H4 (cell line): ENCODE measurements at regions not wholly inside any gene's neighbourhood (a gene's known extent, or its start where the extent isn't known, plus 50 kb on each side); places are given as distances from the start of the nearest gene placed in this dataset.
"Not testable (repeated sequence)": the region's sequence is repeated elsewhere in the genome, so short reads cannot be mapped to it uniquely, and the experiment has no call there.

Source experiments
- DNase-seq: peaks from one replicate; pipeline ENCODE4 v3.0.0-alpha.2; 2015; ENCODE audit warnings: low spot score

DNA sequence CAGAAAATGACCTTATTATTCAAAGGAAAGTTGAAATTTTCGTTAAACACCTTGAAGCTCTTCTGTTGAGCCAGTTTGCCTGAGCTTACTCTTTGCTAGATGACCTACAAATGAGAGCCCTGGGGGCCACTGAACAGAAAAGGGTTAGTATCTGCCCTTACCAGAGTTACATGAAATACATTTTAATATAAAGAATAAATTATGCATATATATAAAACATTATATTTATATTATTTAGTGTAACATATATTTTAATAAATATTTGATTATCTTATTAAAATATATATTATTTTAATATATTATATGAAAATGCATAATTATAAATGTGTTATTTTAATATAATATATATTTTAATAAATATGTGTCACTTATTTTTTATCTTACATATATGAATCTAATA lies 628.4 kb upstream of the TPK1 start:
- DNase-seq, result no peak

DNA sequence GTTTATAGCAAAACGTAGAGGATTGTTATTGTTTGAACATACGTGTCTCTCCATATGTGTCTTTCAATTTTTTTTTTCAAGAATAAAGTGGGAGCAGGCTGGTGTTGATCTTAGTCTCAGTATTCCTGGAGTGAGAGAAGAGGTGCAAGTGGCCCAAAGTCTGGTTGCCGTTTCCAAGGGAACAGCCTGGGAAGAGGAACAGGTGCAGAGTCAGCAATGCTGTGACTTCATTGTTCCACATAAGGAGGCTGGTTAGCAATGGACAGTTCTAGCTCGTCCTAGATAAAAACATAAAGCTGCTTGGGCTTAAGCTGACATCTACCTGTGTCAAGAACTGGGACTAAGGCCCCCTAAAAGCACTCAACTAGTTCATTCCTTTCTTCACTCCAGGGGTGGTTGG lies 626.6 kb upstream of the TPK1 start:
- no peak for DNase-seq

DNA sequence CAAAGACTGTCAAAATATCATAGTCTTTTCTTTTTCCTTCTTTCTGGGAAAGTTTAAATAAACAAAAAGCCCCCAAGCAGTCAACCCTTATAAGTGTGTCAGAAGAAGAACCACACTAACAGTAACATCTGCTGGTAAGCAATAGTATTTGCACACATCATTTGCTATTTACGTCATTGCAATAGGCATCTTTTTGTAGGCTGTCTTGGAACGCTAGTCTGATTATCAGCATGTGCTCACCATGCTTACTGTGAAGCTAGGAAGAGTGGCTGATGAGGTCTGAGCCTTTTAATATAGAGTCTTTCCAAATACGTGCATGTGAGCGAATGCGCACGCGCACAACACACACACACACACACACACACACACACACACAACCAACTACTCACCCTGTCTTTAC lies 599.0 kb upstream of the TPK1 start:
- no peak for DNase-seq

DNA sequence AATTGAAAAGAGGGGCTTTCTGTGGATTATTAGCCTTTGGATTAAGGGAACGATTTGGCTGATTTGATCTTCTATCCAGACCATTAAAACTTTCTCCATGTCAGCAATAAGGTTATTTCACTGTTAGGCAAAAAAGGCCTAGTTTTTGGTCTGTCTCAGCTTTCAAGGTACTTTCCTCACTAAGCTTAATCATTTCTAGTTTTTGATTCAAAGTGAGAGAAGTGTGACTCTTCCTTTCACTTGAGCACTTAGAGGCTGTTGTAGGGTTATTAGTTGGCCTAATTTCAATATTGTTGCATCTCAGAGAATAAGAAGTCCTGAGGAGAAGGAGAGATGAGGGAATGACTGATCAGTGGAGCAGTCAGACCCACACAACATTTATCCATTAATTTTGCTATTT lies 596.0 kb upstream of the TPK1 start:
- no peak for DNase-seq

DNA sequence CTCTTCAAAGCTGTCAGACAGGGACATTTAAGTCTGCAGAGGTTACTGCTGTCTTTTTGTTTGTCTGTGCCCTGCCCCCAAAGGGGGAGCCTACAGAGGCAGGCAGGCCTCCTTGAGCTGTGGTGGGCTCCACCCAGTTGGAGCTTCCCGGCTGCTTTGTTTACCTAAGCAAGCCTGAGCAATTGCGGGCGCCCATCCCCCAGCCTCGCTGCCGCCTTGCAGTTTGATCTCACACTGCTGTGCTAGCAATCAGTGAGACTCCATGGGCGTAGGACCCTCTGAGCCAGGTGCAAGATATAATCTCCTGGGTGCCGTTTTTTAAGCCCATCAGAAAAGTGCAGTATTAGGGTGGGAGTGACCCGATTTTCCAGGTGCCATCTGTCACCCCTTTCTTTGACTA lies 582.6 kb upstream of the TPK1 start:
- DNase-seq, result not testable (repeated sequence)

DNA sequence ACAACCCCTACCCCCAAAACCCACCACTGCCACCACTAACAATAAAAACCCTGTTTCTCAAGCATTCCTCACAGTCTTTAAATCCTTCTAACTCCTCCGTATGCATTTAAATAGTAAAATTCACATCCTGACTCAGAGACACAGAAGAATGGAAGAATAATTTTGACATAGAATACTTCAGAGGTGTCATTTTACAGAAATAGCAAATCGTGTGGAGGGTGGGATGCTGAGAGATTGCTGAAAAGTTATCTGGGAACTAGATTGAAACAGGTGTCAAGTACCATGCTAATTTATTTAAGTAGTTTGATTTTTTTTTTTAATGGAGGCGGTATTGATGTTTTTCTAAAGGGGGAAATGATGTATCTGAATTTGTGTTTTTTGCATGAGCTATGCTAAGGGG lies 575.2 kb upstream of the TPK1 start:
- no peak for DNase-seq

DNA sequence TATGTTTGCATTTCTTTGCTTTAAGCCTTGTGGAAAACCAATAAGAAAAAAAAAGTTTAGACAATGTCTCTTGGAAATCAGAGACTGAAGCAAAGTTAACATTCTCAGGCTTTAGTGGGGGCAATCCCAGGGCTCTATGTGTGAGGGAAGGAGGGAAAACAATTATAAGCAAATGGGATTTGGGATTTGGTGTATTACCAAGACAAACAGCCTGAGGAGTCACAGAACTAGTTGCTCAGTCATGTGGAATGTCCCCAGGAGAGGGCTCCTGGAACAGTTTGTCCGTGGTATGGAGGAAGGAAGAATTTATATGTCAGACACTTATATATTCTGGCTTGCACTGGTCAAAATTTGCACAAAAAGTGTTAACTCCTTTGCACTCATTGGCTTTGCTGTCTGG lies 562.9 kb upstream of the TPK1 start:
- DNase-seq, result peak; percentile 71

DNA sequence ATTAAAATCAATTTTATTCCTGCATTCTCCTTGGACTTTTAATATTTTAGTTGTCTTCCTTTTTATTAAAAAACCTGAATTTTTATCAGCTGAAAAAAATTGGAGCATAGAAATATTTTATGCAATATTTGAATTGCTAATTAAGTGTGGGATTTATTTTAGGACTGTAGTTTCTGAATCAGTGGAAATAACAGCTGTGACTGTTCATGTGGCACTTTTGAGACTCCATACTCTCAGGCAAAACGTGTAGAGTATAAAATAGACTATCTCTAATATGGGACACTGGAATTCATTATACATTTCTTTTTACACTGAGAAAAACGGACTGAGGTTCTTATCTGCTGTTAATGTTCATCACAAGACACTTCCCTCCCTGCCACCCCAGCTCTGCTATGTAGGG lies 558.3 kb upstream of the TPK1 start:
- DNase-seq, result no peak

DNA sequence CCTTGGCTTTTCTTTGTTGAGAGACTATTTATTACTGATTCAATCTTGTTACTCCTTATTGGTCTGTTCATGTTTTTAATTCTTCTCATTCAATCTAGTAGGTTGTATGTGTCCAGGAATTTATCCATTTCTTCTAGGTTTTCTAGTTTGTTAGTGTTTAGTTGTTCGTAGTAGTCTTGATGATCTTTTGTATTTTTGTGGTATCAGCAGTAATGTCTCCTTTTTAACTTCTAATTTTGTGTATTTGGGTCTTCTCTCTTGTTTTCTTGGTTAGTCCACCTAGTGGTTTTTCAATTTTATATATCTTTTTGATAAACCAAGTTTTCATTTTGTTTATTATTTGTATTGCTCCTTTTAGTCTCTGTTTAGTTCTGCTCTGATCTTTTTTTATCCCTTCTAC lies 546.9 kb upstream of the TPK1 start:
- DNase-seq, result no peak

DNA sequence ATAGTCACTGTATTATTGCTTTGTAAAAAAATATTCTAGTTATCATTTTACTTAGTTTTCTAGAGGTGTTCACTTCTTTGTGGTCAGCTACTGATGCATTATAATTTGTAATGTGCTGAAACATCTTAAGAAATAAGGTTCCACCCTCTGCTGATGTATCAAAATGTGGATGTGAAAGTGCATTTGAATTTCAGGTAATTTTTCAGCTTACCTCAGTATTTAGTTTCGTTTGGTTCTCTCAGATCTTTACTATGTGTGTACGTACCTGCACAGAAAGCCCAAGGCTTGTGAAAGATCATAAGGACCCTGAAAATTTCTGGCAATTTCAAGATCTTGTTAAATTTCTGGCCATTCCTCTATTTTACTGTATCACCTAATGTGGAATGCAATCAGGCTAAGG lies 542.3 kb upstream of the TPK1 start:
- no peak for DNase-seq

DNA sequence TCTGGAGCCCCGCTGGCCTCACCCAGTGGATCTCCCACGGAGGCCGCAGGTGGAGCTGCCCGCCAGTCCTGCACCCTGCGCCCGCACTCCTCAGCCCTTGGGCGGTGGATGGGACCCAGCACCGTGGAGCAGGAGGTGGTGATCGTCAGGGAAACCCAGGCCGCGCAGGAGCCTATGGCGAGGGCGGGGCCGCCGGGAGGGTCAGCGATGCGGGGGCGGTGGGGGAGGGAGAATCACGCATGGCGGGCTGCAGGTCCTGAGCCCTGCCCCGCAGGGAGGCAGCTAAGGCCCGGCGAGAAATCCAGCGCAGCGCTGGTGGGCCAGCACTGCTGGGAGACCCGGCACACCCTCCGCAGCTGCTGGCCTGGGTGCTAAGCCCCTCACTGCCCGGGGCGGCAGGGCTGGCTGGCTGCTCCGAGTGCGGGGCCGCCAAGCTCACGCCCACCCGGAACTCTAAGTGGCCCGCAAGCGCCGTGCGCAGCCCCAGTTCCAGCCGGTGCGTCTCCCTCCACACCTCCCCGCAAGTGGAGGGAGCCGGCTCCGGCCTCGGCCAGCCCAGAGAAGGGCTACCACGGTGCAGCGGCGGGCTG lies 524.8 kb upstream of the TPK1 start:
- no peak for DNase-seq

DNA sequence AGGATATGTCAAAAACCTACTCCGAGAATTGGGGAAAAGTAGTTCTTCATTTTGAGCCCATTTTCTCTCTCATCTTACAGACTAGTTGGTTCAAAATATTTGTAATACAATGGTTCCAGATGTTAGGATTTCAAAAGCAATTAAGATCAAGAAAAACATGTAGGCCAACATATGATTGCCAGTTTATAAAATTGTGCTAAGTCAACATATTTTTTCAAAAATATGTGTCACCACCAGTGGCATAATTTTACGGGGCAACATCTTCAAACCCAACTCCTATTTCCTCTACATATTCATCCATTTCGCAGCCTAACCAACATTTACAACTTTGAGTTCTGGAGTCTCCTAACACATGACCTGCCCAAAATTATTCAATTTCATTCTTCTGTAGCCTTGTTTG lies 514.5 kb upstream of the TPK1 start:
- no peak for DNase-seq

DNA sequence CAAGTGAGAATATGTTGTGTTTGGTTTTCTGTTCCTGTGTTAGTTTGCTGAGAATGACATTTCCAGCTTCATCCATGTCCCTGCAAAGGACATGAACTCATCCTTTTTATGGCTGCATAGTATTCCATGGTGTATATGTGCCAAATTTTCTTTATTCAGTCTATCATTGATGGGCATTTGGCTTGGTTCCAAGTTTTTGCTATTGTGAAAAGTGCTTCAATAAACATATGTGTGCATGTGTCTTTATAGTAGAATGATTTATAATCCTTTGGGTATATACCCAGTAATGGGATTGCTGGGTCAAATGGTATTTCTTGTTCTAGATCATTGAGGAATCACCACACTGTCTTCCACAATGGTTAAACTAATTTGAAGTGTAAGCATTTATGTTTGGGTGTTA lies 513.6 kb upstream of the TPK1 start:
- DNase-seq, result not testable (repeated sequence)

DNA sequence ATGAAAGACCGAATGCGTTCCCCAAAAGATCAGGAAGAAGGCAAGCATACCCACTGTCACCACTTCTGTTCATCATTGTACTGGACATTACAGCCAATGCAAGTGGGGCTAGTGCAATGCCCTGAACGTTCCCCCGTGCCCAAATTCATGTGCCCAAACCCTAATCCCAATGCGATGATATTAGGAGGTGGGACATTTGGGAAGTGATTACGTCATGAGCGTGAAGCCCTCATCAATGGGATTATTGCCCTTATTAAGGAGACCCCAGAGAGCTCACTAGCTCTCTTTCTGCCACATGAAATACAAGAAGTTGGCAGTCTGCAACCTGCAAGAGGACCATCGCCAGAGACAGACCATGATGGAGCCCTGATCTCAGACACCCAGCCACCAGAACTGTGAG lies 511.4 kb upstream of the TPK1 start:
- DNase-seq, result no peak

DNA sequence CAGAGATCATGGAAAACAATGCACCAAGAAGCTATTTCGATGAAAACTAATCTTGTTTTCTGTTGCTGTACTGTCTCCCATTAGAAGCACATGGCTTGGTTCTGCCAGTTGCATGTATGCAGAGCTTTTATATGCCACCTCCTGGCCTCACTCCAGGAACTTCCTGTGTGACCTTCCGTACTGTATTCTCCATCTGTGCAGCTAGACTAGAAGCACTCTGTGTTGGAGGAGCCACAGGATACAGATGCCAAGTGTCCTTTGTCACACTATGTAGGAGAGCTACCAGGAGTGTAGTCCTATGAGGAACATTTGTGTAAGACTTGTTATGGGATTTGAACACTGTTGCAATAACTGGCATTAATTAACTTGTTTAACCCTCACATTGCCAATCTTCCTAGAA lies 503.5 kb upstream of the TPK1 start:
- peak; percentile 14 for DNase-seq

DNA sequence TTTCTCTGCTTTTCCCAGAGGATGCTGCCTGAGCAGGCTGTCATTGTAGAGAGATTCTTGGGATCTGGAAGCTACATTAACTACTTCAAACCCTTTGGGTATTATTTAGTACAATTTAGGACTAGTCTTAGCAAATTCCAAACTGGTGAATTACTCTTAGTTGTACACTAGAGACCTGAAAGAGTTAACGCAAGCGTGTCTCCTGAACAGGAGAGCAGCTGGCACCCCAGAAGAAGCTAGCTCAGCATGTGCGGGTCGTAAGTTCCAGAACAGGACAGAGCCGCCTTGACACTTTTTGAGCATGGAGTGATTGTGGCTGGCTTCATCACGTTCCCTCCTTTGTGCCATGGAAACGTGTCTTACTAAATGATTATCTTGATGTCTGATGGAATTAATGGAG lies 495.7 kb upstream of the TPK1 start:
- DNase-seq, result no peak

DNA sequence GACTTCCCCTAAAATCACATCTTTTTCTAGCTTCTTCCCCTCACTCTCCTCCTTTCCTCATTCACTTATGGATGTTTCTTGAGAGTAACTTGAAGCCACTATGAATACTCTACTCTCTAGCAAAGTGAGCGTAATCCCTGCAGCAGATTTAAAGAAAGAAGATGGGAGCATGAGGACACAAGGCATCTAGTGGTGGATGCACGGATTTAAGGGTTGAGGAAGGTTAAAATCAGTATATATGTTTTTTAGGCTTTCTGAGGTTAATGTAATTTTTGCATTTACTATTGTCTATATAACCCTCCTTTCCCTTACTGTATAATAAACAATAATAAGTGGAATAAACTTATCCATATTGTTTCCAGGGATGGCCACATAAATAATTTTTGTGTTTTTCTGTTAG lies 495.2 kb upstream of the TPK1 start:
- no peak for DNase-seq

DNA sequence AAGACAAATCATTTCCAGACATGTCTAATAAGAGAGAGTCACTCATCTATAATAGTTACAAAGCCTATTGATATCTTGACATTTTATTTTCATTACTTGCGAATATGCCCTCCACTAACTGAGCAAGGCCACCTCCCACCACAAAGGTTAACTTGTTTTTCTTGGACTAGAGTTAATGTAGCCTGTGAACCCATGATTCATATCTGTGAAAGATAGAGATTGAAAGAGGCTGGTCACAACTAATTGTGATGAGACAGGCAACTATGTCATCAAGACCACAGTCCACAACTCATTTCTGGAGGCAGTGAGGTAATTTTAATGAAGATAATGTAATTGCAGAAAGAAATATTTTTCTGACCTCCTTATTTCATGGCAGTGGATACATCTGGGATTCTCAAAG lies 491.8 kb upstream of the TPK1 start:
- DNase-seq, result no peak

DNA sequence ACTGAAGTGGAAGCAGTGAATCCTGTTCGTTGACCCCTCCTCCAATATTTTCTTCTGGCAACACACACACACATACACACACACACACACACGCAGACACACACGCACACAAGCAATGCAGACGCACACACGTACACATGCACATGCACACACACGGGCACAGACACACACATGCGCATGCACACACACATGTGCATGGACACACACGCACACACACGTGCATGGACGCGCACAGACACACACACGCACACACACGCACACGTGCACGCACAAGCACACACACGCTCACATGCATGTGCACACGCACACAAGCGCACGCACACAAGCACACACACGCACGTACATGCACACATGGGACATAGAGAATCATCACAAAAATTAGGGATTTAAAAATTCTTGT lies 488.2 kb upstream of the TPK1 start:
- DNase-seq, result no peak

DNA sequence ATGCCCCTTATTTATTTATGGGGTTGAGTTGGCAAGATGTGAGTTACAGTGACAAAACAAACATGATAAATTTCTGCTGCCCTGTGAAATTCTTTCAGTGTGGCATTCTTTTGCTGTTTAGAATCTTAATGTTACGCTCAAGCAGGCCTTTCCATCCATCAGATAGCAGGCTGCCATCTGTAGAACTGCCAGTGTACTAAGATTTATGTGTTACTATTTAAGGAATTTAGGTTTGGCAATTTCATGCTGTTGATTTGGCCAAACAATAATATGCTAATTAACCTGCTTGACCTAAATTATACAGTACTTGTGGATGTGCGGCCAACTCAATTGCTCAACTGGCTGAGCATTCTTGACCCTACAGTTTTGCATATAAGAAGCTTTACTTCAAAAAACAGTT lies 477.7 kb upstream of the TPK1 start:
- no peak for DNase-seq

DNA sequence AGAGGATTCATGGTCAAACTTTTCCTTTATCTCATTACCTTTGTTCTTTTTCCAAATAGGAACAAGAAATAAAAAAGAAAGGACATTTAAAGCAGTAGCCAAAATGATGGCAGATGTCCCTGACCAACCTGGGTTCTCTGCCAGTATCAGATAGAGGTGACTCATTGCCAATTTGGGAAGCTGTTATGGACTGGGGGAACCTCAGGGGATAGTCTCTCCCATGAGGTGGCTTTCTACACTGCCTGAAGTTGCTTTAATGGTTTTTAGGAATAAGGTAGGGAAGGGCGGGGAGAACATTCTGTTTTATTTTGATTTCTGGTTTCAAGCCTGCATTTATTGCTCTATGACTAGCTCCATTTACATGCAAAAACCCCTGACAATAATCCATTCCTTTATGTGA lies 457.9 kb upstream of the TPK1 start:
- no peak for DNase-seq

DNA sequence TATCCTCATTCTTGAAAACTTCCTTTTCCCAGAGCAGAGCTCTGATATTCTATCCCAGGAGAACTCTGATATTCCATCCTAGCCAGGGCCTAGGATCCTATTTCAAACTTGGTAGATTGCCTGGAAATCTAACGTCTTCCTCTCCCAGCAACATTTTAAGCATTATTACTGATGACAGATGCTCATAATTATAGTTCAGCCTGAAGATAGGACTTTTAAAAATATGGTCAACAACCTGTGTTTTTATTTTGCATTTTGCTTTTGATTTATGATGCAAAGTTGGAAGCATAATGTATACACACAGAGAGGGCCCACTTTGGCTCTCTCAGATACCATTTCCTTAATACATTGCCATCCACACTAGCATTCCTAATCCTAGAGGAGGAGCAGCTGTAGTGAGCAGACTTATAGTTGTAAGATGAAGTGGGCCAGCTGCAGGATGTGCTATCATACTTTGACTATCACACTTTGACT lies 457.4 kb upstream of the TPK1 start:
- DNase-seq, result no peak

DNA sequence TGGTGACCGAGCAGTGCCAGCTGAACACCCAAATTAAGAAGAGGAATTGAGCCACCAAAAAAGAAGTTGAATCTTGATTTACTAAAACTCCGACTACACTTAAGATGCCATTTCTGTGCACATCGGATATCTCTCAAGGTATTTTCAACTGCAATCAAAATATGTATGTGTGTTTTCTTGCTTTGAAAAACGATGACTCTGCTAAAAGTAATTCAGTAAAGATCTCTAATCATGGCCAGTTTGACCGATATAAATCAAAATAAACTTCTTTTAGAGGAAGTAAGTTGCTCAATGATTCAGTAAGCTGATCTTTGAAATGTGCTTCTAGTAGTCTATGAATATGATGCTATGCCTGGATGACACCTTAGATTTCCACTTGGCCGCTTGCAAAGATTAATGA lies 453.5 kb upstream of the TPK1 start:
- no peak for DNase-seq

DNA sequence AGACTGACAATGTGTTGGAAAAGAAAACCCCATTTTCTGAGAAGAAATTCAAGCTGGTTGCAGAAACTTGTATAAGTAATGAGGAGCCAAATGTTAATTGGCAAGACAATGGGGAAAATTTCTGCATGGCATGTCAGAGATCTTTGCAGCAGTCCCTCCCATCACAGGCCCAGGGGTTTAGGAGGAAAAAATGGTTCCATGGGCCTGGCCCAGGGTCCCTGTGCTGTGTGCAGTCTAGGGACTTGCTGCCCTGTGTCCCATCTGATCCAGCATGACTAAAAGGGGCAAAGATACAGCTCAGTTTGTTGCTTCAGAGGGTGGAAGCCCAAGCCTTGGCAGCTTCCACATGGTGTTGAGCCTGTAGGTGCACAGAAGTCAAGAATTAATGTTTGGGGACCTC lies 440.3 kb upstream of the TPK1 start:
- no peak for DNase-seq
